Nephron (organoid): ENCODE measurements at regions not wholly inside any gene's neighbourhood (a gene's known extent, or its start where the extent isn't known, plus 50 kb on each side); places are given as distances from the start of the nearest gene placed in this dataset.

Source experiments
- H3K27ac Mint-ChIP-seq, 3 experiments: 2 replicates each; pipeline ENCODE4 v1.8.0; 2020; ENCODE audit warnings: mixed read lengths in 3 of 3, mild to moderate bottlenecking in 2 of 3, moderate library complexity in 1 of 3
- H3K27me3 Mint-ChIP-seq: 2 replicates; pipeline ENCODE4 v1.8.0; 2021; ENCODE audit warnings: low read depth, mild to moderate bottlenecking, moderate library complexity, mixed read lengths
- H3K36me3 Mint-ChIP-seq: 2 replicates; pipeline ENCODE4 v1.8.0; 2020; ENCODE audit warnings: low read depth, mixed read lengths
- H3K4me1 Mint-ChIP-seq: 2 replicates; pipeline ENCODE4 v1.8.0; 2020; ENCODE audit warnings: mixed read lengths
- H3K4me3 Mint-ChIP-seq, 3 experiments: 2 replicates each; pipeline ENCODE4 v1.8.0; 2020; ENCODE audit warnings: mild to moderate bottlenecking in 3 of 3, mixed read lengths in 3 of 3, moderate library complexity in 2 of 3
- H3K9me3 Mint-ChIP-seq: 2 replicates; pipeline ENCODE4 v1.8.0; 2020; ENCODE audit warnings: mixed read lengths
- TF ChIP-seq, protein P1 (sequence below), 3 experiments: fragments of 200-600 bp; sonication (generic); IDR thresholded peaks; one replicate each; pipeline ENCODE4 v1.5.0; 2021; ENCODE audit warnings: antibody characterized with exemption in 3 of 3; ENCODE audit not compliant: unreplicated experiment in 3 of 3

DNA sequence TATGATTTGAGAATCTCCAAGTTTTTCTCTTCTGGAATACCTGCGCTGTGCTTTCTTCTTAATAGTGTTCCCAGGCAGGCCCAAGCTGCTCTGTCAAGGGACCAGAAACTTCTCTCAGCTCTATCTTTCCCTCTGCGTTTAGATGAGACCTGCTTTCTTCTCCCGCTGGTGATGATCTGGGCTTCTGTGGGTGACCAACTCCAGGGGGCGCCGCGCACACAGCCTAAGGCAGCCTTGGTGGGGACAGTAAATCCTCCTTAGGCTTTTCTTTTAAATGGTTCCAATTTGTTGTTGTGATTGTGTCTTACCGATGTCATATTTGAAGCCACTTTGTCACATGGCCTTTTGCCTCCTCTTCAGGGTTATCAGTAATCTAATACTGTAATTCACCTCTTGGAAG lies 439.4 kb upstream of the KLF12 start:
- TF ChIP-seq, protein P1, sequence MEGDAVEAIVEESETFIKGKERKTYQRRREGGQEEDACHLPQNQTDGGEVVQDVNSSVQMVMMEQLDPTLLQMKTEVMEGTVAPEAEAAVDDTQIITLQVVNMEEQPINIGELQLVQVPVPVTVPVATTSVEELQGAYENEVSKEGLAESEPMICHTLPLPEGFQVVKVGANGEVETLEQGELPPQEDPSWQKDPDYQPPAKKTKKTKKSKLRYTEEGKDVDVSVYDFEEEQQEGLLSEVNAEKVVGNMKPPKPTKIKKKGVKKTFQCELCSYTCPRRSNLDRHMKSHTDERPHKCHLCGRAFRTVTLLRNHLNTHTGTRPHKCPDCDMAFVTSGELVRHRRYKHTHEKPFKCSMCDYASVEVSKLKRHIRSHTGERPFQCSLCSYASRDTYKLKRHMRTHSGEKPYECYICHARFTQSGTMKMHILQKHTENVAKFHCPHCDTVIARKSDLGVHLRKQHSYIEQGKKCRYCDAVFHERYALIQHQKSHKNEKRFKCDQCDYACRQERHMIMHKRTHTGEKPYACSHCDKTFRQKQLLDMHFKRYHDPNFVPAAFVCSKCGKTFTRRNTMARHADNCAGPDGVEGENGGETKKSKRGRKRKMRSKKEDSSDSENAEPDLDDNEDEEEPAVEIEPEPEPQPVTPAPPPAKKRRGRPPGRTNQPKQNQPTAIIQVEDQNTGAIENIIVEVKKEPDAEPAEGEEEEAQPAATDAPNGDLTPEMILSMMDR (IDR thresholded peaks at IDR 0.05; ENCODE audit: unreplicated experiment in 3 of 3): no peak
- Mint-ChIP-seq H3K27me3 (peaks cover 13% of the 10 kb centered on the region), H3K36me3 (no peaks in the 10 kb centered on the region), H3K9me3 (no peaks in the 10 kb centered on the region), H3K4me3 (no peak overlapping the region), H3K27ac (no peak overlapping the region), H3K4me1 (peaks cover 18% of the 10 kb centered on the region)

DNA sequence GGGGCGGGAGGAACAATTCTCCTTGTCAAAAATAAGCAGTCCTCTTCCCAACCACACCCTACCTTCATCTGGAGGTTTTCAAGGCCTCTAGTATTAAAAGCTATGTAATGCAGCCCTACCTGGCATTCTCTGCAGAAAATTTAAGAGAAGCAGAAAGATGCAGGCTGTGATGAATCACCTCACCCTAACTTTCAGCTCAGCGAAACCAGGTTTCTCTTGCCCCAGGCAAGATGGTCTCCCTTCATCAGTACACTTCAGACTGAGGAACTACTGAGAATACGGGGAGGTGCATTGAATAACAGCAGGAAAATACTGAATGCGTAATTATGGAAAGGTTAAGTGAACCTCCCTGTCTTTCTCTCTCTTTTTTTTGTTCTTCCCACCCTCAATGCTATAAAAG lies 437.6 kb upstream of the KLF12 start:
- Mint-ChIP-seq H3K36me3 (no peaks in the 10 kb centered on the region), H3K9me3 (no peaks in the 10 kb centered on the region), H3K27me3 (peaks cover 13% of the 10 kb centered on the region), H3K4me3 (no peak overlapping the region), H3K27ac (no peak overlapping the region), H3K4me1 (peaks cover 18% of the 10 kb centered on the region)
- TF ChIP-seq, protein P1 (IDR thresholded peaks at IDR 0.05; ENCODE audit: unreplicated experiment in 3 of 3): no peak

DNA sequence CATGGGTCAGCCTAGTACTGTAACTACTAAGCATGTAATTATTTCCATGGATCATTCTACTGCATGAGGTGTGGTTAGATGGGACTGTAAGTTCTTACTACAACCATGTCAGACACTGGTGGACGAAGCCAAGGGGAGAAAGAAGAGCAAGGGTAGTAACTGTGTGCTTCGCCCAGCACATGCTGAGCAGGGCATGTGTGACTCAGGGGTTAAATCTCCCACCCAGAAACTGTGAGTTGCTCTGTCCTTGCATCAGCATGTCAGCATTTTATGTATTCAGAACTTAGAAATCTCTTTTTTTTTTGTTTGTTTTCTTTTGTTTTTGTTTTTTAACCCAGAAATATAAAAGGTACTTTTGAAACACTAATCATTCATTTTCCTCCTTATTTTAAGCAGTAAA lies 436.6 kb upstream of the KLF12 start:
- H3K9me3 Mint-ChIP-seq: no peaks in the 10 kb centered on the region
- TF ChIP-seq, protein P1 (IDR thresholded peaks at IDR 0.05; ENCODE audit: unreplicated experiment in 3 of 3): no peak
- H3K27ac Mint-ChIP-seq: no peak overlapping the region
- H3K4me3 Mint-ChIP-seq: no peak overlapping the region
- H3K36me3 Mint-ChIP-seq: no peaks in the 10 kb centered on the region
- H3K27me3 Mint-ChIP-seq: peaks cover 13% of the 10 kb centered on the region
- peaks cover 9% of the 10 kb centered on the region for H3K4me1 Mint-ChIP-seq

DNA sequence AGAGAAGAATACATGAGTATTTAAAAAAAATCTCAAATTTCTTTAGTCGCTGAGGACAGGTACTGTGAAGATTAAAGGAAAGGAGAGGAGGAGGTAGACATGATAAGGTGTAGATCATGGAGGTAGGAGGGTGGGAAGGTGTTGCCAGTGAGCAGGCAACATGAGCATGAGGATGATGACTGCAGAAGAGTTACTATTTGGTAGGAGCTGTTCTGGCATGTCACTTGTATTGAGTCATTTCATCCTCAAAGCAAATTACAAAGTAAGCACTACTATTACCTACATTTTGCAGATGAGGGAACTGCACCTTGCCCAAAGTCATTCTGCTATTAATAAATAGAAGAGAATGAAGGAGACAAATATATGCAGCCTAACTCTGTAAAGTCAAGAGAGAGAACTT lies 435.8 kb upstream of the KLF12 start:
- TF ChIP-seq, protein P1 (IDR thresholded peaks at IDR 0.05; ENCODE audit: unreplicated experiment in 3 of 3): no peak
- peaks cover 8% of the 10 kb centered on the region for H3K27me3 Mint-ChIP-seq
- no peaks in the 10 kb centered on the region for H3K9me3 Mint-ChIP-seq
- H3K27ac Mint-ChIP-seq: no peak overlapping the region
- no peaks in the 10 kb centered on the region for H3K36me3 Mint-ChIP-seq
- no peak overlapping the region for H3K4me3 Mint-ChIP-seq
- H3K4me1 Mint-ChIP-seq: peaks cover 3% of the 10 kb centered on the region

DNA sequence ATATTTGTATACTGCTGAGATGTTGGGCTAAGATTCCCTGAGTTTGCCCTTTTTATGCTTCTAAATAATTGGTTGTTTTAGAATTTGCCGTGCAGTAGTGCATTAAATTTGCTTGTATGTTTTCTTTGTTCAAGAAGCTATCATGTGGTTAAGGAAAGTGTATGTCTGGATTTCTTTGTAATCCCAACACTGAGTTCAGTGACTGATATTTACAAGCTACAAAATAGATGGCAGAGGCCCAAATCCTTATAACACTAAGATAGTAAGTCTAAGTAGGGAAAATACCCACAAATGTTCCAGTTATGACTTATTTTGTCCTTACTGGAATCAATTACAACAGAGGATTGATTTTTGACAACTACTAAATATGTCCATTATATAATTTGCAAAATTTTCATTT lies 435.0 kb upstream of the KLF12 start:
- Mint-ChIP-seq H3K4me3 (no peak overlapping the region), H3K4me1 (no peaks in the 10 kb centered on the region), H3K27ac (no peak overlapping the region), H3K36me3 (no peaks in the 10 kb centered on the region), H3K9me3 (no peaks in the 10 kb centered on the region), H3K27me3 (peaks cover 5% of the 10 kb centered on the region)
- TF ChIP-seq, protein P1 (IDR thresholded peaks at IDR 0.05; ENCODE audit: unreplicated experiment in 3 of 3): no peak

DNA sequence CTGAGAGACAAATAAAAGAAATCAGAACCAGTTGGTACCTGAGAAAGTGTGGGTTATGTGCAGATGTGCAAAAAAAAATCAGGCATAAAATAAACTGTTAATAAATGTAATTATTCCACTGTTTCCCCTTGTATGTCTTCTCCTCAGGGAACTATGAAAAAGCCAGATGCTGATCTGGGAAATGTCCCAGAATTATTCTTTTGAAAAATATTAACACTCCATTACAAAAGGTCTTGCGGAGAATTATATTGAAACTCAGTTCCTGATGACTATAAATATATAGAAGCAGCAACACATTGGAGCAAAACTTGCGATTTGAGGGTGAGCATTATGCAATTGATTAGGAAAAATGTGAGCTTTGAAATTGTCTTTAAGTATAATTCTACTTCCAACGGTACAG lies 433.3 kb upstream of the KLF12 start:
- Mint-ChIP-seq H3K9me3 (no peaks in the 10 kb centered on the region), H3K27me3 (peaks cover 5% of the 10 kb centered on the region), H3K36me3 (no peaks in the 10 kb centered on the region), H3K4me1 (no peaks in the 10 kb centered on the region), H3K27ac (no peak overlapping the region), H3K4me3 (no peak overlapping the region)
- TF ChIP-seq, protein P1 (IDR thresholded peaks at IDR 0.05; ENCODE audit: unreplicated experiment in 3 of 3): no peak
